Spinal cord (tissue), 9 donors: ENCODE measurements at regions not wholly inside any gene's neighbourhood (a gene's known extent, or its start where the extent isn't known, plus 50 kb on each side); places are given as distances from the start of the nearest gene placed in this dataset.

ENCODE experiments used
- DNase-seq, 6 donors: peaks; one replicate each; pipeline versions ENCODE4 v3.0.0 to v3.0.0-alpha.2; 2013 to 2015; ENCODE audit warnings: low spot score in 6 of 6, low read depth in 4 of 6
- H3K27ac ChIP-seq: one replicate; pipeline ENCODE4 v1.5.1; 2013; ENCODE audit warnings: low read depth, low read length, control low read depth
- H3K27me3 ChIP-seq: one replicate; pipeline ENCODE4 v1.6.1; 2013; ENCODE audit warnings: low read length; ENCODE audit not compliant: control insufficient read depth, insufficient read depth
- H3K36me3 ChIP-seq: one replicate; pipeline ENCODE4 v1.6.1; 2013; ENCODE audit warnings: low read length; ENCODE audit not compliant: control insufficient read depth, insufficient read depth
- H3K4me1 ChIP-seq: one replicate; pipeline ENCODE4 v1.6.1; 2013; ENCODE audit warnings: low read length; ENCODE audit not compliant: control insufficient read depth, insufficient read depth
- H3K4me3 ChIP-seq: one replicate; pipeline ENCODE4 v1.5.1; 2013; ENCODE audit warnings: low read depth, low read length, control low read depth
- H3K9me3 ChIP-seq: one replicate; pipeline ENCODE4 v1.6.1; 2013; ENCODE audit warnings: low read length; ENCODE audit not compliant: control insufficient read depth, insufficient read depth
- WGBS: methylation state at CpG from one replicate; pipeline ENCODE4 v1.1.5; 2013; ENCODE audit warnings: missing lambda C conversion rate; ENCODE audit not compliant: insufficient coverage; 5-methylcytosine and 5-hydroxymethylcytosine counted together
- donor health status: healthy.

GRCh38 chr1:177798614-177799013 is 171.2 kb downstream of the SEC16B start:
- Histone ChIP-seq H3K4me3 (no peak overlapping the region), H3K9me3 (no peaks in the 10 kb centered on the region), H3K27ac (no peak overlapping the region), H3K27me3 (no peaks in the 10 kb centered on the region), H3K4me1 (no peaks in the 10 kb centered on the region), H3K36me3 (no peaks in the 10 kb centered on the region)
- 61% methylated on average over 3 of the region's 3 CpGs for WGBS
- no peak for DNase-seq

DNA sequence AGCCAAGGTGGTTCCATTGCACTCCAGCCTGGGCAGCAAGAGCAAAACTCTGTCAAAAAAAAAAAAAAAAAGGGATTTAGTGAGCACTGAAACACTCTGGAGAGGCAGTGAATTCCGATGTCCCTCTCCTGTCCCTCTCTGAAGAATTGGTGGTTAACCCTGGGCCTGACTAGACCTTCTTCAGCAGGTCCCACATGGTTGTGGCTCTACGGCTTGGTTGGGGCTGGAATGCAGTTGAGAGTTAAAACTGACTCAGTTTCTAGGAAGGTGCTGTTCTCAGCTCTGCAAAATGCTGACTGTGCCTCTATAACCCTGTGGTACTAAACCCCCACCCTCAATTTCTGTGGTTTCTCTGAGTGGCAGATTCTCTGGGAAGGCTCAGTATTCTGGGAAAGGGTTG is 173.3 kb downstream of the SEC16B start:
- Histone ChIP-seq H3K36me3 (no peaks in the 10 kb centered on the region), H3K27me3 (no peaks in the 10 kb centered on the region)
- WGBS, result 94% methylated on average over 2 of the region's 2 CpGs

DNA sequence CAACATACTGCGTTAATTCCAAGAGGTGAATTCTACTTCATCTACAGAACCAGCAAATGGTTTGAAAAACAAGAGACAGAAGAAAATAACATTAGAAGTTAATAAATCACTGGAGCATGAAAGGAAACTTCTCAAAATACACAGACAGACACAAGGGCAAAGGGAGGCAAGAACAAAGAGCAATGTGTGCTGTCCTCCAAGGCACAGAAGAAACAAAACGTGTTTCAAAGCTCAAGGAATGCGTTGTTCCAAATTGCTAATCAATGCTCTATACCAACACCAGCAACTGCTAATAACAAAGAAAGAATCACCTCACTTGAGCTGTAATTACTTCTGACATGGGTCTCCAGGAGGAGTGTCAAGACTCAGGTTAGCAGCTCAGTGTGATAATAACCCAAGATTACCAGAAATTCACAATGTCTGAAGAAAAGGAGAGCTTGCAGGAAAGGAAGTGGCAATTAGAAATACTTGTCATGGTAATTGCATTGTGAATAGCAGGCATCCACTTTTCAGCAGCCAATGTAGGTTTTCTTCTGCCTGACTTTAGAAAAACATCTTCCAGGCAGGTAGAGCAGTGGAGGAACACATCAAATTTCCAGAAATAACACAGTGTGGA is 175.4 kb downstream of the SEC16B start:
- Histone ChIP-seq H3K4me1 (no peaks in the 10 kb centered on the region), H3K27ac (no peak overlapping the region), H3K4me3 (no peak overlapping the region), H3K27me3 (no peaks in the 10 kb centered on the region), H3K9me3 (no peaks in the 10 kb centered on the region), H3K36me3 (no peaks in the 10 kb centered on the region)
- DNase-seq, result no peak
- WGBS, result 60% methylated on average over 2 of the region's 3 CpGs

More for the DNA sequence above, 173.3 kb downstream of the SEC16B start:
- Histone ChIP-seq H3K4me3 (no peak overlapping the region), H3K9me3 (no peaks in the 10 kb centered on the region), H3K27ac (no peak overlapping the region), H3K4me1 (no peaks in the 10 kb centered on the region)
- DNase-seq, result no peak

- H3K4me1 ChIP-seq, result no peaks in the 10 kb centered on the region
- no peak overlapping the region for H3K27ac ChIP-seq
- H3K4me3 ChIP-seq, result no peak overlapping the region
- DNase-seq, result no peak
- no peaks in the 10 kb centered on the region for H3K27me3 ChIP-seq
- WGBS, result no CpG with 5 or more reads among the region's 1 CpG
- H3K9me3 ChIP-seq, result no peaks in the 10 kb centered on the region
- H3K36me3 ChIP-seq, result no peaks in the 10 kb centered on the region
Observed at GRCh38 chr1:177793900-177794299, 176.0 kb downstream of the SEC16B start.

DNA sequence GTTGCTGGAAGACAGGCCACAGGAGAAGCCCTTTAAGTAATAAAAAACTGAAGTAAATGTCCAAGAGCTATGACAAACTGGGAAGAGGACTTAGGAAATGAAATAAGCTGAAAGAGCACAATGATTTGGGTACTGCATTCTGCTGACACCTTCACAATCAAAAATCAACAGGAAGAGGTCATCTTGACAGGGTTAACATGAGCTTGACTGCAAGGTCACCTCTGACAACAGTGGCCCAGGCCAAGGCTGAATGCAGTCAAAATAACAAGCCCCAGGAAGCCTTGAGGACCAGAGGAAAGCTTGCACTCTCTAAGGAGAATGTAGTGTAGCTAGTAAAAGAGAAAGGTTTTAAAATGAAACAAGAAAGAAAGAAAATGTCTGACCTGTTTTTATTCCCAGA is 179.3 kb downstream of the SEC16B start:
- no peak for DNase-seq
- H3K9me3 ChIP-seq, result no peaks in the 10 kb centered on the region
- H3K4me3 ChIP-seq, result no peak overlapping the region
- H3K27ac ChIP-seq, result no peak overlapping the region
- no peaks in the 10 kb centered on the region for H3K36me3 ChIP-seq
- H3K27me3 ChIP-seq, result no peaks in the 10 kb centered on the region
- H3K4me1 ChIP-seq, result no peaks in the 10 kb centered on the region

GRCh38 chr1:177789956-177790355 is 179.9 kb downstream of the SEC16B start:
- no peaks in the 10 kb centered on the region for H3K36me3 ChIP-seq
- DNase-seq, result no peak
- no peaks in the 10 kb centered on the region for H3K27me3 ChIP-seq
- H3K4me1 ChIP-seq, result peaks cover 3% of the 10 kb centered on the region
- no peak overlapping the region for H3K4me3 ChIP-seq
- WGBS, result no CpG with 5 or more reads among the region's 3 CpGs
- H3K27ac ChIP-seq, result no peak overlapping the region
- H3K9me3 ChIP-seq, result no peaks in the 10 kb centered on the region

DNA sequence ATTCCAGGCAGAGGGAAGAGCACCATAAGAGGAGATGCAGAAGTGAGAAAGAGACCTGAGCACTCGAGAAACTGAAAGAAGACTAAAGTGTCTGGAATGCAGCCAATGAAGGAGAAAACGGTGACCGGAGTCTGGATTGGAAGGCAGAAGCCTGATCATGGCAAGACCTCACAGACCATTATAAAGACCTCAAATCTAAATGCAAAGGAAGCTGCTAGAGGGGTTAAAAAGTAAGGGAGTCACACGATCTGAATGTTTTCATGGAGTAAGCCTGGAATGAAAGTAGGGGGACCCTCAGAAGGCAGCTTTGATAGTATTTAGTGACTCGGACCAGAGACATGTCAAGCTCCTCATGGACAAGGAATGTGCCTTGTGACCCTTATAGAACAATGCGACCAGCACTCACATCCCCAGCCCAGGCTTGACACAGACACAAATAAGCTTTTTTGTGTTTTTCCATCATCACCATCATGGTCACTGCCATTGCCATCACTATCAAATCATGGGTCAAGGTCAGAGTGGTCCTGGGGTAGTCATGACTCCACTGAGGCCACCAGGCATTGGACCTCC is 183.6 kb downstream of the SEC16B start:
- DNase-seq, result no peak
- Histone ChIP-seq H3K4me1 (peaks cover 6% of the 10 kb centered on the region), H3K9me3 (no peaks in the 10 kb centered on the region), H3K27ac (no peak overlapping the region), H3K4me3 (no peak overlapping the region), H3K36me3 (no peaks in the 10 kb centered on the region), H3K27me3 (no peaks in the 10 kb centered on the region)
- 77% methylated on average over 4 of the region's 6 CpGs for WGBS

- H3K4me1 ChIP-seq, result peaks cover 6% of the 10 kb centered on the region
- DNase-seq, result no peak
Observed at GRCh38 chr1:177784936-177785335, 184.9 kb downstream of the SEC16B start.

GRCh38 chr1:177784409-177784808 is 185.4 kb downstream of the SEC16B start:
- DNase-seq, result no peak

More at GRCh38 chr1:177784936-177785335, 184.9 kb downstream of the SEC16B start:
- H3K9me3 ChIP-seq, result no peaks in the 10 kb centered on the region
- no peaks in the 10 kb centered on the region for H3K27me3 ChIP-seq
- no peak overlapping the region for H3K27ac ChIP-seq
- H3K36me3 ChIP-seq, result no peaks in the 10 kb centered on the region
- no CpG with 5 or more reads among the region's 1 CpG for WGBS
- H3K4me3 ChIP-seq, result no peak overlapping the region

GRCh38 chr1:177783051-177783450 is 186.8 kb downstream of the SEC16B start:
- no peak overlapping the region for H3K4me3 ChIP-seq
- H3K36me3 ChIP-seq, result no peaks in the 10 kb centered on the region
- 75% methylated on average over 4 of the region's 4 CpGs for WGBS
- no peak overlapping the region for H3K27ac ChIP-seq
- H3K27me3 ChIP-seq, result no peaks in the 10 kb centered on the region
- H3K9me3 ChIP-seq, result no peaks in the 10 kb centered on the region
- no peak for DNase-seq
- peaks cover 13% of the 10 kb centered on the region for H3K4me1 ChIP-seq

More at GRCh38 chr1:177784409-177784808, 185.4 kb downstream of the SEC16B start:
- Histone ChIP-seq H3K27me3 (no peaks in the 10 kb centered on the region), H3K4me1 (peaks cover 9% of the 10 kb centered on the region), H3K36me3 (no peaks in the 10 kb centered on the region), H3K4me3 (no peak overlapping the region), H3K27ac (no peak overlapping the region), H3K9me3 (no peaks in the 10 kb centered on the region)
- WGBS, result no CpG with 5 or more reads among the region's 1 CpG
